ENCODE measurements at regions not wholly inside any gene's neighbourhood (a gene's known extent, or its start where the extent isn't known, plus 50 kb on each side); places are given as distances from the start of the nearest gene placed in this dataset.

GRCh38 chr3:14275962-14276909 is 97.6 kb downstream of the LSM3 start:
- TF ChIP-seq CTCF (conservative IDR thresholded peaks at IDR 0.05; ENCODE audit: low read depth, low read length) = no peak
- no peak for TF ChIP-seq EZH2 (IDR thresholded peaks at IDR 0.05; ENCODE audit: borderline replicate concordance, low read depth, low read length, poor library complexity, severe bottlenecking)

Measured in A673 (cell line).